B cell (primary cell): ENCODE measurements at regions not wholly inside any gene's neighbourhood (a gene's known extent, or its start where the extent isn't known, plus 50 kb on each side); places are given as distances from the start of the nearest gene placed in this dataset.

Experiments
- ATAC-seq: fragments of 200-7000 bp; cut with Tn5 transposase; one replicate; pipeline ENCODE4 v1.10.0; 2021; ENCODE audit warnings: low read depth, mild to moderate bottlenecking, moderate number of reproducible peaks, moderate library complexity
- CTCF ChIA-PET: fragments of 350-600 bp; sonication (Branson Sonifier 250); formaldehyde crosslinking; loops from one replicate; lab custom pipeline; 2021; ENCODE audit warnings: antibody characterized with exemption, inconsistent platforms; lab: Charles Lee
- POLR2A ChIA-PET: fragments of 350-600 bp; sonication (Branson Sonifier 250); formaldehyde crosslinking; loops from one replicate; lab custom pipeline; 2021; ENCODE audit warnings: antibody characterized with exemption; lab: Charles Lee
- DNase-seq: peaks from one replicate; pipeline ENCODE4 v3.0.0; 2013
- H2AFZ ChIP-seq: 2 replicates; pipeline ENCODE4 v1.6.1; 2012; ENCODE audit warnings: mild to moderate bottlenecking, low read depth, low read length; ENCODE audit not compliant: insufficient read depth, poor library complexity, severe bottlenecking
- H3K27ac ChIP-seq, 2 donors: 1 replicate in 1 of 2; 2 replicates in 1 of 2; pipeline ENCODE4 v1.5.1; 2012 to 2013; ENCODE audit warnings: low read length in 2 of 2, mild to moderate bottlenecking in 2 of 2, moderate library complexity in 1 of 2
- H3K27me3 ChIP-seq, 4 experiments: fragments of 200-600 bp in 1 of 4; sonication (generic) in 1 of 4; replicated peaks in 1 of 4; 1 replicate in 2 of 4; 2 replicates in 2 of 4; pipeline versions ENCODE4 v1.6.1 to v1.7.0; 2013 to 2016; ENCODE audit warnings: low read length in 3 of 4, mild to moderate bottlenecking in 2 of 4, mixed read lengths in 1 of 4, moderate library complexity in 1 of 4; ENCODE audit not compliant: insufficient read depth in 4 of 4, control insufficient read depth in 3 of 4; ENCODE audit errors: control extremely low read depth in 1 of 4
- H3K36me3 ChIP-seq, 2 experiments: replicated peaks in 1 of 2; 1 replicate in 1 of 2; 2 replicates in 1 of 2; pipeline versions ENCODE4 v1.6.1 to v1.7.1; 2013; ENCODE audit warnings: low read length in 1 of 2; ENCODE audit not compliant: insufficient read depth in 2 of 2, control insufficient read depth in 1 of 2; ENCODE audit errors: control extremely low read depth in 1 of 2, extremely low read depth in 1 of 2
- H3K4me1 ChIP-seq, 2 donors: fragments of 200-600 bp in 1 of 2; sonication (generic) in 1 of 2; 1 replicate in 1 of 2; 2 replicates in 1 of 2; pipeline versions ENCODE4 v1.5.1 to v1.6.1; 2013 to 2017; ENCODE audit warnings: low read length in 2 of 2; ENCODE audit not compliant: control insufficient read depth in 2 of 2, insufficient read depth in 2 of 2
- H3K4me2 ChIP-seq: replicated peaks from 2 replicates; pipeline ENCODE3; 2012; ENCODE audit warnings: mild to moderate bottlenecking, low read depth, low read length; ENCODE audit not compliant: poor library complexity, severe bottlenecking
- H3K4me3 ChIP-seq, 5 experiments: fragments of 200-600 bp in 1 of 5; sonication (generic) in 1 of 5; 1 replicate in 3 of 5; 2 replicates in 2 of 5; pipeline versions ENCODE4 v1.5.1 to v1.7.0; 2011 to 2016; ENCODE audit warnings: low read length in 4 of 5, mild to moderate bottlenecking in 4 of 5, low read depth in 2 of 5, control low read depth in 1 of 5, moderate library complexity in 1 of 5; ENCODE audit not compliant: insufficient read depth in 1 of 5; ENCODE audit errors: control extremely low read depth in 1 of 5, extremely low read depth in 1 of 5
- H3K79me2 ChIP-seq: fragments of 200-600 bp; sonication (generic); one replicate; pipeline ENCODE4 v1.6.0; 2016; ENCODE audit warnings: low read length; ENCODE audit not compliant: control insufficient read depth, insufficient read depth
- H3K9ac ChIP-seq: fragments of 200-600 bp; sonication (generic); 2 replicates; pipeline ENCODE4 v1.6.1; 2017; ENCODE audit warnings: mild to moderate bottlenecking, low read length, moderate library complexity
- H3K9me3 ChIP-seq, 3 donors: one replicate each; pipeline versions ENCODE4 v1.6.1 to v1.7.1; 2013; ENCODE audit warnings: low read length in 2 of 3; ENCODE audit not compliant: control insufficient read depth in 2 of 3, insufficient read depth in 1 of 3; ENCODE audit errors: control extremely low read depth in 1 of 3
- H4K20me1 ChIP-seq: 2 replicates; pipeline ENCODE4 v1.6.0; 2012; ENCODE audit warnings: mild to moderate bottlenecking, low read length; ENCODE audit not compliant: insufficient read depth, control insufficient read depth, poor library complexity, severe bottlenecking
- H3K27ac Mint-ChIP-seq: one replicate; pipeline ENCODE4 v1.8.0; 2021; ENCODE audit warnings: mixed read lengths
- H3K27me3 Mint-ChIP-seq: one replicate; pipeline ENCODE4 v1.8.0; 2021; ENCODE audit warnings: mixed read lengths
- H3K4me1 Mint-ChIP-seq: one replicate; pipeline ENCODE4 v1.8.0; 2021; ENCODE audit warnings: mixed read lengths
- H3K4me3 Mint-ChIP-seq: one replicate; pipeline ENCODE4 v1.8.0; 2021; ENCODE audit warnings: mixed read lengths
- H3K9me3 Mint-ChIP-seq: one replicate; pipeline ENCODE4 v1.8.0; 2022; ENCODE audit warnings: mixed read lengths; ENCODE audit not compliant: insufficient read depth
- EZH2 ChIP-seq: IDR thresholded peaks from 2 replicates; pipeline ENCODE4 v1.6.1; 2012; ENCODE audit warnings: borderline replicate concordance, low read depth, mild to moderate bottlenecking, moderate library complexity, low read length; ENCODE audit not compliant: insufficient read depth, poor library complexity, severe bottlenecking
- WGBS: methylation state at CpG from one replicate; pipeline ENCODE4 v1.1.5; 2013; ENCODE audit warnings: missing lambda C conversion rate; ENCODE audit not compliant: insufficient coverage; 5-methylcytosine and 5-hydroxymethylcytosine counted together
- intact Hi-C: fragments of 100-400 bp; cut with micrococcal nuclease; formaldehyde crosslinking; loops from one replicate; pipeline ENCODE4 v1.10.0; 2022
- TF ChIP-seq, protein P1 (sequence below): fragments of 200-600 bp; IDR thresholded peaks from one replicate; pipeline ENCODE4 v1.8.0; 2022; ENCODE audit warnings: antibody characterized with exemption, mild to moderate bottlenecking

DNA sequence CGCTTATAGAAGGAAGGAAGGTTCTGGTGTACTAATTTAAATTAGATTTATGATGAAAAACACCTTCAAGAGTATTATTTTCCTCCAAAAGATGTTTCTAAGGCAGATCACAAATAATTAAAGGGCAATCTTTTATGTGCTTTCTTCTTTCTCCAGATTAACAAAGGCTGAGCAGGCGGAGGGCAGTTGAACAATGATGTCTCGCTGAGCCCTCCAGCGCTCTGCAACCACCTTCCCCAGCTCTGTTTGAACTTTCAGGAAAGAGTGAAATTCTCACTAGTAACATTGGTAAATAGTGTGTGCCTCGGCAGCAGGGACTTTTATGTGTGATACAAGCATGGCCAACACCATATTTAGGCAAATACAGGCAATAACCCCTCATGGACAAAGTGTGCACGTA, 379.1 kb upstream of the MKI67 start:
- Histone ChIP-seq H3K27ac (no peak overlapping the region), H3K79me2 (no peaks in the 10 kb centered on the region), H2AFZ (no peak overlapping the region), H3K4me3 (no peak overlapping the region), H3K9me3 (peaks cover 0 to 7% (median 0%) of the 10 kb centered on the region in 3 donors), H3K4me2 (no peak overlapping the region), H4K20me1 (no peaks in the 10 kb centered on the region), H3K27me3 (no peaks in the 10 kb centered on the region), H3K36me3 (no peaks in the 10 kb centered on the region), H3K4me1 (no peaks in the 10 kb centered on the region), H3K9ac (no peak overlapping the region)
- DNase-seq (no peak), ATAC-seq (no peak)
- intact Hi-C loops = no loop called here
- CTCF ChIA-PET = no interaction called here
- WGBS = 94% methylated on average over 3 of the region's 6 CpGs
- POLR2A ChIA-PET = no interaction called here
- Mint-ChIP-seq H3K4me1 (no peaks in the 10 kb centered on the region), H3K27me3 (peaks cover 6% of the 10 kb centered on the region), H3K9me3 (peaks cover 4% of the 10 kb centered on the region), H3K4me3 (no peak overlapping the region), H3K27ac (no peak overlapping the region)
- no peak for TF ChIP-seq EZH2
- TF ChIP-seq, protein P1, sequence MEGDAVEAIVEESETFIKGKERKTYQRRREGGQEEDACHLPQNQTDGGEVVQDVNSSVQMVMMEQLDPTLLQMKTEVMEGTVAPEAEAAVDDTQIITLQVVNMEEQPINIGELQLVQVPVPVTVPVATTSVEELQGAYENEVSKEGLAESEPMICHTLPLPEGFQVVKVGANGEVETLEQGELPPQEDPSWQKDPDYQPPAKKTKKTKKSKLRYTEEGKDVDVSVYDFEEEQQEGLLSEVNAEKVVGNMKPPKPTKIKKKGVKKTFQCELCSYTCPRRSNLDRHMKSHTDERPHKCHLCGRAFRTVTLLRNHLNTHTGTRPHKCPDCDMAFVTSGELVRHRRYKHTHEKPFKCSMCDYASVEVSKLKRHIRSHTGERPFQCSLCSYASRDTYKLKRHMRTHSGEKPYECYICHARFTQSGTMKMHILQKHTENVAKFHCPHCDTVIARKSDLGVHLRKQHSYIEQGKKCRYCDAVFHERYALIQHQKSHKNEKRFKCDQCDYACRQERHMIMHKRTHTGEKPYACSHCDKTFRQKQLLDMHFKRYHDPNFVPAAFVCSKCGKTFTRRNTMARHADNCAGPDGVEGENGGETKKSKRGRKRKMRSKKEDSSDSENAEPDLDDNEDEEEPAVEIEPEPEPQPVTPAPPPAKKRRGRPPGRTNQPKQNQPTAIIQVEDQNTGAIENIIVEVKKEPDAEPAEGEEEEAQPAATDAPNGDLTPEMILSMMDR = no peak

DNA sequence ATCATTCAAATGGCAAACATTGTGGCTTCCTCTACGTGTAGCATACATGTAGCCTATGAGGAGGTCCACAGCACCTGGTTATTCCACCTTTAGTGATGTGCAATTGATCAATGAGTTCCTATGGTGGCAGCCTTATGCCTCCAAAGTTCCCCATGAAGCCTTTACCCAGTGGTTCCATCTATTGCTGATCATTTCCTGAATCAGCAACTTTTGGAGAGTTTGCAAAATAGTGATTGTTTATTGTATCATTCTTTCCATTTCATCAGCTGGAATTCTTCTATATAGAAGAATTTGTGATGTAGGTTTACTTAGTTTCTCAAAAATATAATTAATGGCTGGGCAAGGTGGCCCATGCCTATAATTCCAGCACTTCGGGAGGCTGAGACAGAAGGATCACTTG, 380.2 kb upstream of the MKI67 start:
- peaks cover 0 to 3% (median 0%) of the 10 kb centered on the region in 3 donors for H3K9me3 ChIP-seq
- H3K4me3 ChIP-seq = no peak overlapping the region
- no peaks in the 10 kb centered on the region for H3K4me1 ChIP-seq
- no peak for TF ChIP-seq EZH2
- TF ChIP-seq, protein P1 = no peak
- peaks cover 4% of the 10 kb centered on the region for H3K9me3 Mint-ChIP-seq
- no peak overlapping the region for H3K4me3 Mint-ChIP-seq
- no peaks in the 10 kb centered on the region for H4K20me1 ChIP-seq
- H3K79me2 ChIP-seq = no peaks in the 10 kb centered on the region
- peaks cover 6% of the 10 kb centered on the region for H3K27me3 Mint-ChIP-seq
- intact Hi-C loops = no loop called here
- ChIA-PET POLR2A (no interaction called here), CTCF (no interaction called here)
- no peak overlapping the region for H3K27ac ChIP-seq
- DNase-seq = no peak
- no peak overlapping the region for H2AFZ ChIP-seq
- H3K36me3 ChIP-seq = no peaks in the 10 kb centered on the region
- H3K9ac ChIP-seq = no peak overlapping the region
- no peaks in the 10 kb centered on the region for H3K27me3 ChIP-seq
- H3K4me1 Mint-ChIP-seq = no peaks in the 10 kb centered on the region
- H3K4me2 ChIP-seq = no peak overlapping the region
- no peak overlapping the region for H3K27ac Mint-ChIP-seq
- ATAC-seq = no peak
- WGBS = 78% methylated on average over 1 of the region's 2 CpGs
